Stomach smooth muscle (tissue), 2 donors: ENCODE measurements at regions not wholly inside any gene's neighbourhood (a gene's known extent, or its start where the extent isn't known, plus 50 kb on each side); places are given as distances from the start of the nearest gene placed in this dataset.

Source experiments
- H3K27ac ChIP-seq: one replicate; pipeline ENCODE4 v1.7.0; 2013; ENCODE audit warnings: mild to moderate bottlenecking, low read length, inconsistent platforms
- H3K27me3 ChIP-seq, 2 donors: one replicate each; pipeline ENCODE4 v1.7.0; 2013; ENCODE audit warnings: low read length in 2 of 2; ENCODE audit not compliant: insufficient read depth in 2 of 2, control insufficient read depth in 1 of 2
- H3K36me3 ChIP-seq, 2 donors: one replicate each; pipeline ENCODE4 v1.7.0; 2013; ENCODE audit warnings: low read length in 2 of 2; ENCODE audit not compliant: control insufficient read depth in 2 of 2, insufficient read depth in 2 of 2
- H3K4me1 ChIP-seq: one replicate; pipeline ENCODE4 v1.7.0; 2013; ENCODE audit warnings: low read length; ENCODE audit not compliant: control insufficient read depth, insufficient read depth
- H3K4me3 ChIP-seq, 2 donors: one replicate each; pipeline ENCODE4 v1.7.0; 2013; ENCODE audit warnings: low read length in 2 of 2
- H3K9ac ChIP-seq, 2 donors: one replicate each; pipeline ENCODE4 v1.7.0; 2013; ENCODE audit warnings: low read length in 2 of 2, mild to moderate bottlenecking in 1 of 2
- H3K9me3 ChIP-seq, 2 donors: one replicate each; pipeline ENCODE4 v1.7.0; 2013; ENCODE audit warnings: low read length in 2 of 2; ENCODE audit not compliant: control insufficient read depth in 2 of 2
- donor health status: healthy.
- donor health status: Pancreatic carcinoma.

- H3K36me3 ChIP-seq = no peaks in the 10 kb centered on the region
- no peak overlapping the region for H3K4me3 ChIP-seq
- no peak overlapping the region for H3K9ac ChIP-seq
- H3K27me3 ChIP-seq = no peaks in the 10 kb centered on the region
- H3K4me1 ChIP-seq = no peaks in the 10 kb centered on the region
- H3K27ac ChIP-seq = no peak overlapping the region
- H3K9me3 ChIP-seq = no peaks in the 10 kb centered on the region
These were observed 1252.2 kb downstream of the JRKL start for GRCh38 chr11:97641988-97642387.

- Histone ChIP-seq H3K9ac (no peak overlapping the region), H3K4me3 (no peak overlapping the region), H3K27ac (no peak overlapping the region), H3K36me3 (no peaks in the 10 kb centered on the region), H3K9me3 (no peaks in the 10 kb centered on the region), H3K27me3 (no peaks in the 10 kb centered on the region), H3K4me1 (no peaks in the 10 kb centered on the region)
These were observed 1255.9 kb downstream of the JRKL start for GRCh38 chr11:97645736-97646135.

GRCh38 chr11:97656356-97656755 lies 1266.5 kb downstream of the JRKL start:
- Histone ChIP-seq H3K4me1 (no peaks in the 10 kb centered on the region), H3K27ac (no peak overlapping the region), H3K9ac (no peak overlapping the region), H3K4me3 (no peak overlapping the region), H3K27me3 (no peaks in the 10 kb centered on the region), H3K36me3 (no peaks in the 10 kb centered on the region), H3K9me3 (no peaks in the 10 kb centered on the region)

- no peaks in the 10 kb centered on the region for H3K4me1 ChIP-seq
- no peak overlapping the region for H3K27ac ChIP-seq
- H3K27me3 ChIP-seq = no peaks in the 10 kb centered on the region
- no peaks in the 10 kb centered on the region for H3K36me3 ChIP-seq
- H3K4me3 ChIP-seq = no peak overlapping the region
- no peak overlapping the region for H3K9ac ChIP-seq
- no peaks in the 10 kb centered on the region for H3K9me3 ChIP-seq
These were observed 1268.0 kb downstream of the JRKL start for GRCh38 chr11:97657852-97658251.

- Histone ChIP-seq H3K27ac (no peak overlapping the region), H3K9ac (no peak overlapping the region), H3K36me3 (no peaks in the 10 kb centered on the region)
These were observed 1277.2 kb downstream of the JRKL start for GRCh38 chr11:97667057-97667456.

GRCh38 chr11:97683733-97684132 lies 1293.9 kb downstream of the JRKL start:
- Histone ChIP-seq H3K27ac (no peak overlapping the region), H3K9me3 (peaks cover 2% of the 10 kb centered on the region in 2 donors), H3K4me1 (no peaks in the 10 kb centered on the region), H3K4me3 (no peak overlapping the region), H3K36me3 (no peaks in the 10 kb centered on the region), H3K9ac (no peak overlapping the region), H3K27me3 (no peaks in the 10 kb centered on the region)

More at GRCh38 chr11:97667057-97667456, 1277.2 kb downstream of the JRKL start:
- no peaks in the 10 kb centered on the region for H3K4me1 ChIP-seq
- H3K9me3 ChIP-seq = no peaks in the 10 kb centered on the region
- no peaks in the 10 kb centered on the region for H3K27me3 ChIP-seq
- no peak overlapping the region for H3K4me3 ChIP-seq

- no peaks in the 10 kb centered on the region for H3K36me3 ChIP-seq
- H3K9me3 ChIP-seq = peaks cover 0 to 2% of the 10 kb centered on the region in 2 donors
- H3K27ac ChIP-seq = no peak overlapping the region
- H3K9ac ChIP-seq = no peak overlapping the region
- H3K27me3 ChIP-seq = no peaks in the 10 kb centered on the region
- H3K4me3 ChIP-seq = no peak overlapping the region
- no peaks in the 10 kb centered on the region for H3K4me1 ChIP-seq
These were observed 1295.0 kb downstream of the JRKL start for GRCh38 chr11:97684486-97685439.

- peaks cover 0 to 2% of the 10 kb centered on the region in 2 donors for H3K9me3 ChIP-seq
- no peak overlapping the region for H3K4me3 ChIP-seq
- no peak overlapping the region for H3K9ac ChIP-seq
These were observed 1295.9 kb downstream of the JRKL start for GRCh38 chr11:97685695-97686094.

GRCh38 chr11:97687111-97687510 lies 1297.3 kb downstream of the JRKL start:
- no peaks in the 10 kb centered on the region for H3K27me3 ChIP-seq
- H3K9me3 ChIP-seq = peaks cover 0 to 2% of the 10 kb centered on the region in 2 donors
- no peaks in the 10 kb centered on the region for H3K36me3 ChIP-seq

More at GRCh38 chr11:97685695-97686094, 1295.9 kb downstream of the JRKL start:
- Histone ChIP-seq H3K36me3 (no peaks in the 10 kb centered on the region), H3K4me1 (no peaks in the 10 kb centered on the region), H3K27ac (no peak overlapping the region), H3K27me3 (no peaks in the 10 kb centered on the region)

GRCh38 chr11:97691061-97691460 lies 1301.2 kb downstream of the JRKL start:
- Histone ChIP-seq H3K27ac (no peak overlapping the region), H3K9me3 (peaks cover 0 to 3% of the 10 kb centered on the region in 2 donors), H3K9ac (no peak overlapping the region), H3K4me1 (no peaks in the 10 kb centered on the region), H3K4me3 (no peak overlapping the region), H3K27me3 (no peaks in the 10 kb centered on the region), H3K36me3 (no peaks in the 10 kb centered on the region)

More at GRCh38 chr11:97687111-97687510, 1297.3 kb downstream of the JRKL start:
- Histone ChIP-seq H3K4me3 (no peak overlapping the region), H3K9ac (no peak overlapping the region), H3K27ac (no peak overlapping the region), H3K4me1 (no peaks in the 10 kb centered on the region)

GRCh38 chr11:97702951-97703350 lies 1313.1 kb downstream of the JRKL start:
- Histone ChIP-seq H3K9ac (no peak overlapping the region), H3K4me1 (no peaks in the 10 kb centered on the region), H3K4me3 (no peak overlapping the region), H3K27ac (no peak overlapping the region), H3K9me3 (no peaks in the 10 kb centered on the region), H3K27me3 (no peaks in the 10 kb centered on the region), H3K36me3 (no peaks in the 10 kb centered on the region)
